ENCODE measurements at regions not wholly inside any gene's neighbourhood (a gene's known extent, or its start where the extent isn't known, plus 50 kb on each side); places are given as distances from the start of the nearest gene placed in this dataset.

GRCh38 chr6:126091466-126091865, 105.1 kb downstream of the TRMT11 start:
- ATAC-seq (no peak), DNase-seq (no peak)
- Histone ChIP-seq H2AFZ (ENCODE audit: low read length) (no peak overlapping the region), H3K79me2 (ENCODE audit: low read length) (no peaks in the 10 kb centered on the region), H3K4me2 (ENCODE audit: low read length) (no peak overlapping the region), H3K36me3 (ENCODE audit: low read depth, low read length) (no peaks in the 10 kb centered on the region), H3K9me3 (ENCODE audit: low read length) (no peaks in the 10 kb centered on the region), H3K9me2 (replicated peaks; ENCODE audit: low read length) (no peaks in the 10 kb centered on the region), H3F3A (ENCODE audit: low read length, unreplicated experiment) (no peaks in the 10 kb centered on the region), H4K20me1 (ENCODE audit: low read length) (no peaks in the 10 kb centered on the region), H3K27me3 (ENCODE audit: low read length) (no peaks in the 10 kb centered on the region), H3K4me1 (ENCODE audit: insufficient read depth, low read length) (no peaks in the 10 kb centered on the region), H3K27ac (ENCODE audit: low read length) (no peak overlapping the region), H3K9ac (ENCODE audit: low read length) (no peak overlapping the region), H3K4me3 (ENCODE audit: low read length) (no peak overlapping the region)
- intact Hi-C loops (cut with micrococcal nuclease), result no loop called here
- POLR2A ChIA-PET (ENCODE audit: unreplicated experiment), result interaction anchor here (0.7 kb wide), 1 partner anchor 94 kb away, joined by 4 read pairs; no protein-coding TSS in a partner anchor
- BruUV-seq (replicated peaks), result no TSS peak
- CTCF ChIA-PET, result no interaction called here
- TF ChIP-seq EZH2phosphoT487 (IDR thresholded peaks at IDR 0.05; ENCODE audit: borderline replicate concordance, low read length) (no peak), EZH2 (IDR thresholded peaks at IDR 0.05; ENCODE audit: low read length, unreplicated experiment) (no peak)

GRCh38 chr6:126093108-126093507, 106.8 kb downstream of the TRMT11 start:
- Histone ChIP-seq H3K9me3 (ENCODE audit: low read length) (no peaks in the 10 kb centered on the region), H3K4me3 (ENCODE audit: low read length) (no peak overlapping the region), H3K9ac (ENCODE audit: low read length) (no peak overlapping the region), H3F3A (ENCODE audit: low read length, unreplicated experiment) (no peaks in the 10 kb centered on the region), H2AFZ (ENCODE audit: low read length) (no peak overlapping the region), H3K79me2 (ENCODE audit: low read length) (no peaks in the 10 kb centered on the region), H4K20me1 (ENCODE audit: low read length) (no peaks in the 10 kb centered on the region), H3K4me1 (ENCODE audit: insufficient read depth, low read length) (no peaks in the 10 kb centered on the region), H3K36me3 (ENCODE audit: low read depth, low read length) (no peaks in the 10 kb centered on the region), H3K4me2 (ENCODE audit: low read length) (no peak overlapping the region), H3K9me2 (replicated peaks; ENCODE audit: low read length) (no peaks in the 10 kb centered on the region), H3K27me3 (ENCODE audit: low read length) (no peaks in the 10 kb centered on the region), H3K27ac (ENCODE audit: low read length) (no peak overlapping the region)
- intact Hi-C loops (cut with micrococcal nuclease), result no loop called here
- DNase-seq (no peak), ATAC-seq (no peak)
- BruUV-seq (replicated peaks), result no TSS peak
- POLR2A ChIA-PET (ENCODE audit: unreplicated experiment), result no interaction called here
- TF ChIP-seq EZH2phosphoT487 (IDR thresholded peaks at IDR 0.05; ENCODE audit: borderline replicate concordance, low read length), result no peak
- TF ChIP-seq EZH2 (IDR thresholded peaks at IDR 0.05; ENCODE audit: low read length, unreplicated experiment), result no peak
- TF ChIP-seq, protein P1, sequence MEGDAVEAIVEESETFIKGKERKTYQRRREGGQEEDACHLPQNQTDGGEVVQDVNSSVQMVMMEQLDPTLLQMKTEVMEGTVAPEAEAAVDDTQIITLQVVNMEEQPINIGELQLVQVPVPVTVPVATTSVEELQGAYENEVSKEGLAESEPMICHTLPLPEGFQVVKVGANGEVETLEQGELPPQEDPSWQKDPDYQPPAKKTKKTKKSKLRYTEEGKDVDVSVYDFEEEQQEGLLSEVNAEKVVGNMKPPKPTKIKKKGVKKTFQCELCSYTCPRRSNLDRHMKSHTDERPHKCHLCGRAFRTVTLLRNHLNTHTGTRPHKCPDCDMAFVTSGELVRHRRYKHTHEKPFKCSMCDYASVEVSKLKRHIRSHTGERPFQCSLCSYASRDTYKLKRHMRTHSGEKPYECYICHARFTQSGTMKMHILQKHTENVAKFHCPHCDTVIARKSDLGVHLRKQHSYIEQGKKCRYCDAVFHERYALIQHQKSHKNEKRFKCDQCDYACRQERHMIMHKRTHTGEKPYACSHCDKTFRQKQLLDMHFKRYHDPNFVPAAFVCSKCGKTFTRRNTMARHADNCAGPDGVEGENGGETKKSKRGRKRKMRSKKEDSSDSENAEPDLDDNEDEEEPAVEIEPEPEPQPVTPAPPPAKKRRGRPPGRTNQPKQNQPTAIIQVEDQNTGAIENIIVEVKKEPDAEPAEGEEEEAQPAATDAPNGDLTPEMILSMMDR (conservative IDR thresholded peaks at IDR 0.05; ENCODE audit: low read depth, low read length), result no peak
- CTCF ChIA-PET, result no interaction called here

DNA sequence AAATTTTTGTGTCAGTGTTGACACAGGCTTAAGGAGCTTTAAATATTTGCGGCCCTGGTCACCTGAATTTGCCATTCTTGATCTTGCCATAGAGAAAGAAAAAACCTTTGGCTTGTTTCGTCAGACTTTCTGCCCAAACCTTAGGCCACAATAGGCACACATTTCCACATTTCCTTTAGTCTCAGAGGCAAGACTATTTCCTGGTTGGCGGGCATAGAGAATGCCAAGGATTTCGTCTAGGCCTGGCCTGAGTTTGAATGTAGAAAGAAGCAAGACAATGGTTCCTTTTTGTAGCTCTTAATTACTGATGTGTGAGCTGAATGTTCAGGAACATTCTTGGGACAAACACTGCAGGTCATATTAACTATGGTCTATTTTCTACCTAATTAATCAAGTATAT, 108.1 kb downstream of the TRMT11 start:
- no peak for ATAC-seq
- Histone ChIP-seq H3K36me3 (ENCODE audit: low read depth, low read length) (no peaks in the 10 kb centered on the region), H2AFZ (ENCODE audit: low read length) (no peak overlapping the region), H3K4me3 (ENCODE audit: low read length) (no peak overlapping the region), H3K27ac (ENCODE audit: low read length) (no peak overlapping the region), H3K9ac (ENCODE audit: low read length) (no peak overlapping the region), H3K4me1 (ENCODE audit: insufficient read depth, low read length) (no peaks in the 10 kb centered on the region), H4K20me1 (ENCODE audit: low read length) (no peaks in the 10 kb centered on the region), H3K9me3 (ENCODE audit: low read length) (no peaks in the 10 kb centered on the region), H3F3A (ENCODE audit: low read length, unreplicated experiment) (no peaks in the 10 kb centered on the region), H3K79me2 (ENCODE audit: low read length) (no peaks in the 10 kb centered on the region), H3K4me2 (ENCODE audit: low read length) (no peak overlapping the region), H3K27me3 (ENCODE audit: low read length) (no peaks in the 10 kb centered on the region), H3K9me2 (replicated peaks; ENCODE audit: low read length) (no peaks in the 10 kb centered on the region)
- intact Hi-C loops (cut with micrococcal nuclease), result no loop called here
- CTCF ChIA-PET, result no interaction called here
- DNase-seq, result no peak
- TF ChIP-seq EZH2phosphoT487 (IDR thresholded peaks at IDR 0.05; ENCODE audit: borderline replicate concordance, low read length) (no peak), EZH2 (IDR thresholded peaks at IDR 0.05; ENCODE audit: low read length, unreplicated experiment) (no peak)
- TF ChIP-seq, protein P1 (conservative IDR thresholded peaks at IDR 0.05; ENCODE audit: low read depth, low read length), result no peak
- BruUV-seq (replicated peaks), result no TSS peak
- POLR2A ChIA-PET (ENCODE audit: unreplicated experiment), result no interaction called here
